ENCODE measurements at regions not wholly inside any gene's neighbourhood (a gene's known extent, or its start where the extent isn't known, plus 50 kb on each side); places are given as distances from the start of the nearest gene placed in this dataset.
"Not testable (repeated sequence)": the region's sequence is repeated elsewhere in the genome, so short reads cannot be mapped to it uniquely, and the experiment has no call there.

GRCh38 chr7:113283861-113284260 is 165.5 kb upstream of the SMIM30 start:
- intact Hi-C loops (cut with DNase I) = no loop called here
- Histone ChIP-seq H3K27me3 (replicated peaks; ENCODE audit: insufficient read depth) (no peaks in the 10 kb centered on the region), H3K36me3 (no peaks in the 10 kb centered on the region), H3K4me1 (replicated peaks) (no peaks in the 10 kb centered on the region), H3K27ac (no peak overlapping the region), H3K4me3 (no peak overlapping the region), H3K9me3 (no peaks in the 10 kb centered on the region)
- TF ChIP-seq POLR2AphosphoS5 (IDR thresholded peaks at IDR 0.05) = no peak
- no peak for TF ChIP-seq CTCF (IDR thresholded peaks at IDR 0.05)
- no peak for TF ChIP-seq POLR2A (IDR thresholded peaks at IDR 0.05)
- no peak for DNase-seq (ENCODE audit: low spot score)

DNA sequence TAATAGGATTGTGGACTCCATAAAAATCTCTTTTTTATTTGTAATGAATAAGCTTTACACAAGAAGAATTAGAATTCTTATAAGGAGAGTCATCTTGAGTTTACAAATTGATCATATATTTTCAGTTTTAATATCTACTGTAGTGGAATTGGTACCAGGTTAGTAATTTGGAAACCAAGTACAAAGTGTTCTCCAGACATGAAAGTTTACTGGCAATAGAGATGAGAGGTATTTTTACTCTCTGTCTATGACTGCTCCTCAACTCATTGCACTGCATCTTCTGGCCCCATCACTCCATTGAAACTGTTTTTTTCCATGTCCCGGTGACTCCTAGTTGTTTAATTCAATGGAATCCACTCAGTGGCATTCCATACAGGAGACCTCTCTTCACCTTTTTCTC is 164.5 kb upstream of the SMIM30 start:
- Histone ChIP-seq H3K4me3 (no peak overlapping the region), H3K27ac (no peak overlapping the region), H3K27me3 (replicated peaks; ENCODE audit: insufficient read depth) (no peaks in the 10 kb centered on the region), H3K9me3 (no peaks in the 10 kb centered on the region), H3K36me3 (no peaks in the 10 kb centered on the region), H3K4me1 (replicated peaks) (no peaks in the 10 kb centered on the region)
- no peak for DNase-seq (ENCODE audit: low spot score)
- WGBS = 89% methylated on average over 1 of the region's 1 CpG
- TF ChIP-seq POLR2A (IDR thresholded peaks at IDR 0.05) = no peak
- no peak for TF ChIP-seq POLR2AphosphoS5 (IDR thresholded peaks at IDR 0.05)
- TF ChIP-seq CTCF (IDR thresholded peaks at IDR 0.05) = no peak
- intact Hi-C loops (cut with DNase I) = no loop called here

DNA sequence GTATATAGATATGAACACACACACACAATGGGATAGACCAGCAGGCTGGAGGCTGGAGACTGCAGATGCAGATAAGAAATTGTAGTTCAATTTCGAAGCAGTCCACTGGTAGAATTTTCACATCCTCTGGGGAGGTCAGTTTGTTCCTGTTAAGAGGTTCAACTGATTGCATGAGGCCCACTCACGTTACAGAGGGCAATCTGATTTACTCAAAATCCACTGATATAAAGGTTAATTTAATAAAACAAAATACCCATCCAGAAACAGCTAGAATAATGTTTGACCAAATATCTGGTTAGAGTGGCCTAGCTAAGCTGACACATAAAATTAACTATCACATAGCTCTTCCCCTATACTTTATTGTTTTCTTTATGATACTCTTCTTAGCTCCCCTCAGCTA is 162.9 kb upstream of the SMIM30 start:
- intact Hi-C loops (cut with DNase I) = no loop called here
- no peak overlapping the region for H3K27ac ChIP-seq
- WGBS = 43% methylated on average over 2 of the region's 2 CpGs
- DNase-seq (ENCODE audit: low spot score) = no peak
- no peak for TF ChIP-seq POLR2A (IDR thresholded peaks at IDR 0.05)
- no peaks in the 10 kb centered on the region for H3K36me3 ChIP-seq
- no peaks in the 10 kb centered on the region for H3K27me3 ChIP-seq (replicated peaks; ENCODE audit: insufficient read depth)
- H3K4me1 ChIP-seq (replicated peaks) = no peaks in the 10 kb centered on the region
- H3K4me3 ChIP-seq = no peak overlapping the region
- H3K9me3 ChIP-seq = no peaks in the 10 kb centered on the region

DNA sequence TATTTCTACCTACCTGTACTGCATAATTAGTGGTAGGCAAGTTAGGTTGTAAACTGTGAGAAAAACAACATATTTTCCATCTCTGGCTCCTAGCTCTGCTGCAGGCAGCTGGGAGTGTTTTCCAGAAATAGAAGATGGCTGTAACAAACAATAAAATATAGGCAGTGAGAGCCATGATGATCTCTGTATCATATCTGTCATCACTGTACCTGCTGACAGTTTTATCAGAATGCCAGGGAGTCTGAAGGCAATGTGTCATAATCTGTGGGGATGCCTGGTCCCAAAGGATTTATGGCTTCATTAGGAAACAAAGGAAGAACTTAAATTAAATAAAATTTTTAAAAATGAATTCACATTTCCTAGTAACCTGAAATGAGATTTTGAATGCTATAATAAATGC is 160.9 kb upstream of the SMIM30 start:
- intact Hi-C loops (cut with DNase I) = no loop called here
- Histone ChIP-seq H3K27me3 (replicated peaks; ENCODE audit: insufficient read depth) (no peaks in the 10 kb centered on the region), H3K27ac (no peak overlapping the region), H3K9me3 (no peaks in the 10 kb centered on the region), H3K4me1 (replicated peaks) (no peaks in the 10 kb centered on the region), H3K36me3 (no peaks in the 10 kb centered on the region), H3K4me3 (no peak overlapping the region)
- DNase-seq (ENCODE audit: low spot score) = no peak
- TF ChIP-seq POLR2AphosphoS5 (IDR thresholded peaks at IDR 0.05) = no peak

DNA sequence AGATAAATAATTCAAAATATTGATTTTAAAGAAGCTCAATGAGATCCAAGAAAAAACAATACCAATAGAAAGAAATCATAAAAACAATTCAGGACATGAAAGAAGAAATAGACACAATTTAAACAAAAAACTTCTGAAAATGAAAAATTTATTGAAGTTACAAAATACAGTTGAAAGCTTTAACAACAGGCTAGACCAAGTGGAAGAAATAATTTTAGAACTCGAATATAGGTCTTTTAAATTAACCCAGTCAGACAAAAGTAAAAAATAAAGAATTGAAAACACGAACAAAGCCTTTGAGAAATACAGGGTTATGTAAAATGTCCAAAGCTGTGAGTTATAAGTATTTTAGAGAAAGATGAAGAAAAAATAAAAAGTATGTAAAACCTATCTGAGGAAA is 152.4 kb upstream of the SMIM30 start:
- 95% methylated on average over 2 of the region's 2 CpGs for WGBS

DNA sequence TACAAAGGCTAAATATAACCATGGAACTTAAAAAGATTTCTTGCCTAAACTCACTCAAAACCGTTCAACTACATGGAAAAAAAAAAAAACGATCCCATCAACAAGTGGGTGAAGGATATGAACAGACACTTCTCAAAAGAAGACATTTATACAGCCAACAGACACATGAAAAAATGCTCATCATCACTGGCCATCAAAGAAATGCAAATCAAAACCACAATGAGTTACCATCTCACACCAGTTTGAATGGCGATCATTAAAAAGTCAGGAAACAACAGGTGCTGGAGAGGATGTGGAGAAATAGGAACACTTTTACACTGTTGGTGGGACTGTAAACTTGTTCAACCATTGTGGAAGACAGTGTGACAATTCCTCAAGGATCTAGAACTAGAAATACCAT is 151.2 kb upstream of the SMIM30 start:
- H3K27me3 ChIP-seq (replicated peaks; ENCODE audit: insufficient read depth); DNase-seq (ENCODE audit: low spot score); intact Hi-C loops (cut with DNase I); H3K4me3 ChIP-seq; H3K36me3 ChIP-seq; H3K4me1 ChIP-seq (replicated peaks); H3K9me3 ChIP-seq; H3K27ac ChIP-seq: not testable (repeated sequence)
- WGBS = 98% methylated on average over 3 of the region's 3 CpGs

More for the DNA sequence above, 152.4 kb upstream of the SMIM30 start:
- no peaks in the 10 kb centered on the region for H3K27me3 ChIP-seq (replicated peaks; ENCODE audit: insufficient read depth)
- no peak for DNase-seq (ENCODE audit: low spot score)
- H3K4me1 ChIP-seq (replicated peaks) = no peaks in the 10 kb centered on the region
- TF ChIP-seq POLR2A (IDR thresholded peaks at IDR 0.05) (no peak), POLR2AphosphoS5 (IDR thresholded peaks at IDR 0.05) (no peak), CTCF (IDR thresholded peaks at IDR 0.05) (no peak)
- no peaks in the 10 kb centered on the region for H3K36me3 ChIP-seq
- H3K4me3 ChIP-seq = no peak overlapping the region
- intact Hi-C loops (cut with DNase I) = no loop called here
- no peaks in the 10 kb centered on the region for H3K9me3 ChIP-seq
- no peak overlapping the region for H3K27ac ChIP-seq

- H3K27me3 ChIP-seq (replicated peaks; ENCODE audit: insufficient read depth) = no peaks in the 10 kb centered on the region
- intact Hi-C loops (cut with DNase I) = no loop called here
- 64% methylated on average over 3 of the region's 3 CpGs for WGBS
- DNase-seq (ENCODE audit: low spot score) = no peak
- H3K4me3 ChIP-seq = no peak overlapping the region
- H3K27ac ChIP-seq = no peak overlapping the region
- no peaks in the 10 kb centered on the region for H3K9me3 ChIP-seq
- H3K36me3 ChIP-seq = no peaks in the 10 kb centered on the region
- no peaks in the 10 kb centered on the region for H3K4me1 ChIP-seq (replicated peaks)
- no peak for TF ChIP-seq CTCF (IDR thresholded peaks at IDR 0.05)
- no peak for TF ChIP-seq POLR2A (IDR thresholded peaks at IDR 0.05)
- no peak for TF ChIP-seq POLR2AphosphoS5 (IDR thresholded peaks at IDR 0.05)
Measured at GRCh38 chr7:113268757-113269156, 150.4 kb upstream of the SMIM30 start.
